ENCODE measurements at regions not wholly inside any gene's neighbourhood (a gene's known extent, or its start where the extent isn't known, plus 50 kb on each side); places are given as distances from the start of the nearest gene placed in this dataset.

GRCh38 chrX:2587146-2587545, 86.4 kb upstream of the DHRSX start (continued):
- TF ChIP-seq PRDM4 (tag by site-specific recombination; IDR thresholded peaks at IDR 0.05) (no peak), ZNF184 (tag by site-specific recombination; IDR thresholded peaks at IDR 0.05) (no peak)

GRCh38 chrX:2585158-2585470, 84.3 kb upstream of the DHRSX start:
- H3K27ac ChIP-seq (ENCODE audit: extremely low read depth, low read depth, low read length), result no peak overlapping the region
- no peaks in the 10 kb centered on the region for H3K9me3 ChIP-seq (ENCODE audit: control insufficient read depth, insufficient read depth, low read depth, low read length)
- peaks cover 5% of the 10 kb centered on the region for H3K4me1 ChIP-seq (ENCODE audit: control insufficient read depth, insufficient read depth, low read length)
- POLR2A ChIA-PET, result no interaction called here
- H3K4me3 ChIP-seq (ENCODE audit: low read depth, low read length), result no peak overlapping the region
- TF ChIP-seq CTCF (tag by site-specific recombination; IDR thresholded peaks at IDR 0.05) (no peak), ZNF530 (tag by site-specific recombination; IDR thresholded peaks at IDR 0.05; ENCODE audit: low read depth) (no peak), ZNF175 (tag by site-specific recombination; IDR thresholded peaks at IDR 0.05) (no peak), ZNF146 (tag by site-specific recombination; IDR thresholded peaks at IDR 0.05) (no peak), ZNF114 (tag by site-specific recombination; IDR thresholded peaks at IDR 0.05) (no peak), ZNF561 (tag by site-specific recombination; IDR thresholded peaks at IDR 0.05; ENCODE audit: borderline replicate concordance) (no peak), KLF8 (tag by site-specific recombination; IDR thresholded peaks at IDR 0.05) (no peak), SCRT1 (tag by site-specific recombination; IDR thresholded peaks at IDR 0.05; ENCODE audit: borderline replicate concordance) (no peak), ZFP3 (tag by site-specific recombination; IDR thresholded peaks at IDR 0.05; ENCODE audit: low read depth) (no peak), ZNF645 (tag by site-specific recombination; IDR thresholded peaks at IDR 0.05) (no peak), ZNF621 (tag by site-specific recombination; IDR thresholded peaks at IDR 0.05) (no peak), ZNF623 (tag by site-specific recombination; IDR thresholded peaks at IDR 0.05) (no peak), ZNF549 (tag by site-specific recombination; IDR thresholded peaks at IDR 0.05) (no peak), ZNF548 (tag by site-specific recombination; IDR thresholded peaks at IDR 0.05) (no peak), ZNF518A (tag by site-specific recombination; conservative IDR thresholded peaks at IDR 0.05; ENCODE audit: low read depth) (no peak), ZNF366 (tag by site-specific recombination; conservative IDR thresholded peaks at IDR 0.05) (no peak), ZNF292 (tag by site-specific recombination; IDR thresholded peaks at IDR 0.05; ENCODE audit: borderline replicate concordance, low read depth) (no peak), PRDM10 (tag by site-specific recombination; IDR thresholded peaks at IDR 0.05) (no peak)
- CTCF ChIA-PET, result no interaction called here
- no peaks in the 10 kb centered on the region for H3K36me3 ChIP-seq (ENCODE audit: control insufficient read depth in 2 of 2, insufficient read depth in 1 of 2, low read length in 2 of 2)

All from HEK293 (cell line).